MCF 10A (cell line): ENCODE measurements at regions not wholly inside any gene's neighbourhood (a gene's known extent, or its start where the extent isn't known, plus 50 kb on each side); places are given as distances from the start of the nearest gene placed in this dataset.
A peak's percentile ranks its signal among the peaks of the same experiment; 100 is the strongest.

ENCODE experiments used
- BruUV-seq: library from RNA; stranded (reverse); fragments of 400-500 nt; replicated peaks from 2 replicates; lab custom pipeline; 2021; lab: Mats Ljungman, UMichigan
- CTCF ChIA-PET: fragments of 300-600 bp; sonication (Branson Sonifier 250); formaldehyde crosslinking; extraction: SDS; loops from one replicate; lab custom pipeline; 2021; ENCODE audit warnings: antibody characterized with exemption, inconsistent platforms; lab: Yijun Ruan, JAX
- POLR2A ChIA-PET: fragments of 300-600, 350-650 bp; sonication (Branson Sonifier 250); formaldehyde crosslinking; extraction: SDS; loops from one replicate; lab custom pipeline; 2020; ENCODE audit warnings: antibody characterized with exemption, inconsistent platforms; lab: Yijun Ruan, JAX
- DNase-seq: peaks from one replicate; pipeline ENCODE4 v3.0.0-alpha.2; 2018; ENCODE audit not compliant: unreplicated experiment
- H3K27ac Mint-ChIP-seq: one replicate; pipeline ENCODE4 v1.8.0; 2022; ENCODE audit warnings: mild to moderate bottlenecking, low read depth, mixed read lengths; ENCODE audit not compliant: unreplicated experiment
- H3K27me3 Mint-ChIP-seq: one replicate; pipeline ENCODE4 v1.8.0; 2022; ENCODE audit warnings: mixed read lengths; ENCODE audit not compliant: insufficient read depth, unreplicated experiment
- H3K36me3 Mint-ChIP-seq: one replicate; pipeline ENCODE4 v1.8.0; 2022; ENCODE audit warnings: mild to moderate bottlenecking, moderate library complexity, mixed read lengths; ENCODE audit not compliant: insufficient read depth, unreplicated experiment
- H3K4me1 Mint-ChIP-seq: one replicate; pipeline ENCODE4 v1.8.0; 2022; ENCODE audit warnings: mixed read lengths; ENCODE audit not compliant: insufficient read depth, unreplicated experiment
- H3K4me3 Mint-ChIP-seq: one replicate; pipeline ENCODE4 v1.8.0; 2022; ENCODE audit warnings: mild to moderate bottlenecking, moderate library complexity, mixed read lengths; ENCODE audit not compliant: unreplicated experiment
- H3K9me3 Mint-ChIP-seq: one replicate; pipeline ENCODE4 v1.8.0; 2022; ENCODE audit warnings: mixed read lengths; ENCODE audit not compliant: unreplicated experiment
- CTCF ChIP-seq: fragments of 200-600 bp; IDR thresholded peaks from one replicate; pipeline ENCODE4 v1.8.0; 2022; ENCODE audit warnings: antibody characterized with exemption, mild to moderate bottlenecking; ENCODE audit not compliant: unreplicated experiment
- intact Hi-C: fragments of 100-400 bp; cut with micrococcal nuclease; formaldehyde crosslinking; loops from 2 replicates; pipeline ENCODE4 v1.14.1; 2022

GRCh38 chr11:24400059-24400665, 96.7 kb upstream of the LUZP2 start:
- Mint-ChIP-seq H3K4me3 (no peak overlapping the region), H3K27me3 (no peaks in the 10 kb centered on the region), H3K4me1 (no peaks in the 10 kb centered on the region), H3K36me3 (no peaks in the 10 kb centered on the region), H3K9me3 (no peaks in the 10 kb centered on the region), H3K27ac (no peak overlapping the region)
- intact Hi-C loops = no loop called here
- DNase-seq = peak; percentile 22
- no peak for TF ChIP-seq CTCF
- BruUV-seq = no TSS peak
- CTCF ChIA-PET = interaction anchor here (0.7 kb wide), 1 partner anchor 73 kb away, joined by 3 read pairs; no protein-coding TSS in a partner anchor
- POLR2A ChIA-PET = no interaction called here

- Mint-ChIP-seq H3K27me3 (peaks cover 7% of the 10 kb centered on the region), H3K4me1 (no peaks in the 10 kb centered on the region), H3K36me3 (no peaks in the 10 kb centered on the region), H3K4me3 (no peak overlapping the region), H3K9me3 (no peaks in the 10 kb centered on the region), H3K27ac (no peak overlapping the region)
- DNase-seq = no peak
- no peak for TF ChIP-seq CTCF
- BruUV-seq = no TSS peak
- ChIA-PET CTCF (no interaction called here), POLR2A (no interaction called here)
- intact Hi-C loops = no loop called here
These were observed 90.5 kb upstream of the LUZP2 start for GRCh38 chr11:24406389-24406788.

GRCh38 chr11:24406980-24407379, 89.9 kb upstream of the LUZP2 start:
- Mint-ChIP-seq H3K27me3 (peaks cover 9% of the 10 kb centered on the region), H3K36me3 (no peaks in the 10 kb centered on the region), H3K4me3 (no peak overlapping the region), H3K9me3 (no peaks in the 10 kb centered on the region), H3K4me1 (no peaks in the 10 kb centered on the region), H3K27ac (no peak overlapping the region)
- BruUV-seq = no TSS peak
- ChIA-PET POLR2A (no interaction called here), CTCF (no interaction called here)
- no peak for TF ChIP-seq CTCF
- DNase-seq = no peak
- intact Hi-C loops = no loop called here

- no peak overlapping the region for H3K4me3 Mint-ChIP-seq
- H3K27ac Mint-ChIP-seq = no peak overlapping the region
- no peaks in the 10 kb centered on the region for H3K4me1 Mint-ChIP-seq
- no peak for TF ChIP-seq CTCF
- no peaks in the 10 kb centered on the region for H3K36me3 Mint-ChIP-seq
- intact Hi-C loops = no loop called here
- POLR2A ChIA-PET = no interaction called here
- CTCF ChIA-PET = interaction anchor here (0.7 kb wide), 1 partner anchor 1288 kb away, joined by 3 read pairs; no protein-coding TSS in a partner anchor
- DNase-seq = no peak
- H3K27me3 Mint-ChIP-seq = peaks cover 9% of the 10 kb centered on the region
- H3K9me3 Mint-ChIP-seq = no peaks in the 10 kb centered on the region
- no TSS peak for BruUV-seq
These were observed 89.1 kb upstream of the LUZP2 start for GRCh38 chr11:24407733-24408132.
